ENCODE measurements at regions not wholly inside any gene's neighbourhood (a gene's known extent, or its start where the extent isn't known, plus 50 kb on each side); places are given as distances from the start of the nearest gene placed in this dataset.

DNA sequence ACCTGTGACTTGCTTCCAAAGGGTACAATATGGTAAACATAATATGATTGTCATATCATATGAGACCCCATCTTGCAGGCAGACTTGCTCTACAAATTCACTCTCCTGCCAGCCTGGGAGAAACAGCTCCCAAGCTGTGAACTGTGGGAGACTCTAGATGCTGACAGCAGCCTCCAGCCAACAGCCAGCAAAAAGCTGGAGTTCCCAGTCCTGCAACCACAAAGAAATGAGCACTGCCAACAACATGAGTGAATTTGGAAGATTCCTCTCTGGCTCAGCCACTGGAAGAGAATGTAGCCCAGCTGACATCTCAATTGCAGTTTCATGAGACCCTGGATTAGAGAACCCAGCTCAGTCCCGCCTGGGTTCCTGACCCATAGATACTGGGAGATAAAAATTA, 145.4 kb downstream of the QDPR start:
- no peak for TF ChIP-seq GATA2 (IDR thresholded peaks at IDR 0.05; ENCODE audit: low read depth, low read length)
- no peak for TF ChIP-seq GATA3 (IDR thresholded peaks at IDR 0.05; ENCODE audit: low read depth, low read length)
